OCI-LY3 (cell line): ENCODE measurements at regions not wholly inside any gene's neighbourhood (a gene's known extent, or its start where the extent isn't known, plus 50 kb on each side); places are given as distances from the start of the nearest gene placed in this dataset.

Source experiments
- H2AFZ ChIP-seq: fragments of 200-600, 300-600 bp; shearing (Covaris generic); 2 replicates; pipeline ENCODE4 v1.6.0; 2014; ENCODE audit warnings: antibody characterized with exemption, low read depth, low read length
- H3K27ac ChIP-seq: fragments of 200-600, 300-600 bp; sonication (generic); 2 replicates; pipeline ENCODE4 v1.5.1; 2014; ENCODE audit warnings: mild to moderate bottlenecking, low read length, moderate library complexity, mixed read lengths
- H3K27me3 ChIP-seq: fragments of 200-600, 300-600 bp; sonication (generic); 2 replicates; pipeline ENCODE4 v1.6.1; 2014; ENCODE audit warnings: low read depth, low read length, mixed read lengths
- H3K36me3 ChIP-seq: fragments of 200-600, 300-600 bp; sonication (generic); replicated peaks from 2 replicates; pipeline ENCODE3; 2014; ENCODE audit warnings: low read depth, low read length, mixed read lengths
- H3K4me1 ChIP-seq: fragments of 300-600, 200-600 bp; sonication (generic); 2 replicates; pipeline ENCODE4 v1.6.1; 2014; ENCODE audit warnings: low read length, mixed read lengths
- H3K4me2 ChIP-seq: fragments of 200-600, 300-600 bp; sonication (generic); 2 replicates; pipeline ENCODE4 v1.6.1; 2014; ENCODE audit warnings: low read length, mixed read lengths
- H3K4me3 ChIP-seq: fragments of 300-600, 200-600 bp; sonication (generic); 2 replicates; pipeline ENCODE4 v1.5.1; 2014; ENCODE audit warnings: antibody characterized with exemption, mild to moderate bottlenecking, low read length, moderate library complexity
- H3K79me2 ChIP-seq: fragments of 300-600, 200-600 bp; shearing (Covaris generic); 2 replicates; pipeline ENCODE4 v1.6.1; 2014; ENCODE audit warnings: mild to moderate bottlenecking, low read length, mixed read lengths
- H3K9ac ChIP-seq: fragments of 300-600, 200-600 bp; shearing (Covaris generic); 2 replicates; pipeline ENCODE4 v1.6.0; 2014; ENCODE audit warnings: mild to moderate bottlenecking, low read length, moderate library complexity
- H3K9me3 ChIP-seq: fragments of 200-600, 300-600 bp; shearing (Covaris generic); 2 replicates; pipeline ENCODE4 v1.6.1; 2014; ENCODE audit warnings: low read length, mixed read lengths; ENCODE audit not compliant: insufficient read depth
- H4K20me1 ChIP-seq: fragments of 200-600, 300-600 bp; sonication (generic); 2 replicates; pipeline ENCODE4 v1.6.1; 2016; ENCODE audit warnings: low read length, mixed read lengths; ENCODE audit not compliant: insufficient read depth
- CTCF ChIP-seq: fragments of 200-600, 300-600 bp; sonication (generic); IDR thresholded peaks from 2 replicates; pipeline ENCODE4 v1.5.1; 2014; ENCODE audit warnings: antibody characterized with exemption, low read length, low read depth
- EZH2phosphoT487 ChIP-seq: fragments of 200-600 bp; shearing (Covaris generic); IDR thresholded peaks from 2 replicates; pipeline ENCODE4 v1.6.1; 2018; ENCODE audit warnings: antibody characterized with exemption, mixed run types, low read depth

GRCh38 chr11:22478169-22478568, 140.0 kb downstream of the SLC17A6 start:
- H3K9ac ChIP-seq, result no peak overlapping the region
- no peak overlapping the region for H2AFZ ChIP-seq
- no peaks in the 10 kb centered on the region for H3K27me3 ChIP-seq
- no peaks in the 10 kb centered on the region for H3K79me2 ChIP-seq
- H3K9me3 ChIP-seq, result no peaks in the 10 kb centered on the region
- no peaks in the 10 kb centered on the region for H4K20me1 ChIP-seq
- no peak overlapping the region for H3K4me2 ChIP-seq
- no peak overlapping the region for H3K4me3 ChIP-seq
- no peak overlapping the region for H3K27ac ChIP-seq
- no peaks in the 10 kb centered on the region for H3K4me1 ChIP-seq
- H3K36me3 ChIP-seq, result no peaks in the 10 kb centered on the region
- no peak for TF ChIP-seq CTCF
- TF ChIP-seq EZH2phosphoT487, result no peak

- Histone ChIP-seq H4K20me1 (no peaks in the 10 kb centered on the region), H3K36me3 (no peaks in the 10 kb centered on the region), H3K4me3 (no peak overlapping the region), H3K27me3 (no peaks in the 10 kb centered on the region), H3K4me1 (no peaks in the 10 kb centered on the region), H2AFZ (no peak overlapping the region), H3K79me2 (no peaks in the 10 kb centered on the region), H3K9ac (no peak overlapping the region), H3K9me3 (no peaks in the 10 kb centered on the region), H3K27ac (no peak overlapping the region), H3K4me2 (no peak overlapping the region)
- no peak for TF ChIP-seq CTCF
- no peak for TF ChIP-seq EZH2phosphoT487
Measured at GRCh38 chr11:22477312-22477711, 139.1 kb downstream of the SLC17A6 start.

- no peak overlapping the region for H3K4me2 ChIP-seq
- H3K27me3 ChIP-seq, result no peaks in the 10 kb centered on the region
- H3K4me1 ChIP-seq, result no peaks in the 10 kb centered on the region
- H3K36me3 ChIP-seq, result no peaks in the 10 kb centered on the region
- H3K27ac ChIP-seq, result no peak overlapping the region
- TF ChIP-seq EZH2phosphoT487, result no peak
- TF ChIP-seq CTCF, result no peak
- H3K4me3 ChIP-seq, result no peak overlapping the region
- H3K9ac ChIP-seq, result no peak overlapping the region
- no peak overlapping the region for H2AFZ ChIP-seq
- no peaks in the 10 kb centered on the region for H4K20me1 ChIP-seq
- H3K9me3 ChIP-seq, result no peaks in the 10 kb centered on the region
- no peaks in the 10 kb centered on the region for H3K79me2 ChIP-seq
Measured at GRCh38 chr11:22476589-22476988, 138.4 kb downstream of the SLC17A6 start.

- no peaks in the 10 kb centered on the region for H3K27me3 ChIP-seq
- no peak overlapping the region for H3K27ac ChIP-seq
- H3K4me2 ChIP-seq, result no peak overlapping the region
- TF ChIP-seq EZH2phosphoT487 (no peak), CTCF (no peak)
- H2AFZ ChIP-seq, result no peak overlapping the region
- no peak overlapping the region for H3K9ac ChIP-seq
- H3K79me2 ChIP-seq, result no peaks in the 10 kb centered on the region
- no peak overlapping the region for H3K4me3 ChIP-seq
- no peaks in the 10 kb centered on the region for H3K36me3 ChIP-seq
- no peaks in the 10 kb centered on the region for H3K9me3 ChIP-seq
- no peaks in the 10 kb centered on the region for H3K4me1 ChIP-seq
- no peaks in the 10 kb centered on the region for H4K20me1 ChIP-seq
Measured at GRCh38 chr11:22474616-22475015, 136.4 kb downstream of the SLC17A6 start.
